ENCODE measurements at regions not wholly inside any gene's neighbourhood (a gene's known extent, or its start where the extent isn't known, plus 50 kb on each side); places are given as distances from the start of the nearest gene placed in this dataset.

- H3K4me3 ChIP-seq (ENCODE audit: low read length): no peak overlapping the region
- H3K27me3 ChIP-seq (ENCODE audit: low read depth, low read length): no peaks in the 10 kb centered on the region
- H3K36me3 ChIP-seq (replicated peaks; ENCODE audit: low read depth, low read length): no peaks in the 10 kb centered on the region
- H2AFZ ChIP-seq (ENCODE audit: low read depth, low read length): no peak overlapping the region
- no peaks in the 10 kb centered on the region for H3K4me1 ChIP-seq (ENCODE audit: low read length)
- no peak overlapping the region for H3K4me2 ChIP-seq (ENCODE audit: low read length)
- no peaks in the 10 kb centered on the region for H3K9me3 ChIP-seq (ENCODE audit: insufficient read depth, low read length)
- no peak overlapping the region for H3K9ac ChIP-seq (ENCODE audit: low read length)
- no peak for TF ChIP-seq CTCF (IDR thresholded peaks at IDR 0.05; ENCODE audit: low read depth, low read length)
- no peak for TF ChIP-seq EZH2phosphoT487 (IDR thresholded peaks at IDR 0.05; ENCODE audit: low read depth)
- H3K27ac ChIP-seq (ENCODE audit: low read length): no peak overlapping the region
- H4K20me1 ChIP-seq (ENCODE audit: insufficient read depth, low read length): no peaks in the 10 kb centered on the region
- H3K79me2 ChIP-seq (ENCODE audit: low read length): no peaks in the 10 kb centered on the region
These were observed 110.9 kb upstream of the TARS1 start for GRCh38 chr5:33329891-33330290.

GRCh38 chr5:33330426-33330825 is 110.3 kb upstream of the TARS1 start:
- H3K4me3 ChIP-seq (ENCODE audit: low read length): no peak overlapping the region
- H4K20me1 ChIP-seq (ENCODE audit: insufficient read depth, low read length): no peaks in the 10 kb centered on the region
- no peak overlapping the region for H3K27ac ChIP-seq (ENCODE audit: low read length)
- H2AFZ ChIP-seq (ENCODE audit: low read depth, low read length): no peak overlapping the region
- H3K9me3 ChIP-seq (ENCODE audit: insufficient read depth, low read length): no peaks in the 10 kb centered on the region
- H3K79me2 ChIP-seq (ENCODE audit: low read length): no peaks in the 10 kb centered on the region
- H3K36me3 ChIP-seq (replicated peaks; ENCODE audit: low read depth, low read length): no peaks in the 10 kb centered on the region
- H3K4me1 ChIP-seq (ENCODE audit: low read length): no peaks in the 10 kb centered on the region
- TF ChIP-seq EZH2phosphoT487 (IDR thresholded peaks at IDR 0.05; ENCODE audit: low read depth) (no peak), CTCF (IDR thresholded peaks at IDR 0.05; ENCODE audit: low read depth, low read length) (no peak)
- H3K4me2 ChIP-seq (ENCODE audit: low read length): no peak overlapping the region
- H3K9ac ChIP-seq (ENCODE audit: low read length): no peak overlapping the region
- H3K27me3 ChIP-seq (ENCODE audit: low read depth, low read length): no peaks in the 10 kb centered on the region

GRCh38 chr5:33330992-33331391 is 109.8 kb upstream of the TARS1 start:
- Histone ChIP-seq H3K36me3 (replicated peaks; ENCODE audit: low read depth, low read length) (no peaks in the 10 kb centered on the region), H3K4me3 (ENCODE audit: low read length) (no peak overlapping the region), H4K20me1 (ENCODE audit: insufficient read depth, low read length) (no peaks in the 10 kb centered on the region), H3K9me3 (ENCODE audit: insufficient read depth, low read length) (no peaks in the 10 kb centered on the region), H3K4me2 (ENCODE audit: low read length) (no peak overlapping the region), H3K27ac (ENCODE audit: low read length) (no peak overlapping the region), H3K4me1 (ENCODE audit: low read length) (no peaks in the 10 kb centered on the region), H3K79me2 (ENCODE audit: low read length) (no peaks in the 10 kb centered on the region), H3K9ac (ENCODE audit: low read length) (no peak overlapping the region), H2AFZ (ENCODE audit: low read depth, low read length) (no peak overlapping the region), H3K27me3 (ENCODE audit: low read depth, low read length) (no peaks in the 10 kb centered on the region)
- TF ChIP-seq CTCF (IDR thresholded peaks at IDR 0.05; ENCODE audit: low read depth, low read length): no peak
- no peak for TF ChIP-seq EZH2phosphoT487 (IDR thresholded peaks at IDR 0.05; ENCODE audit: low read depth)

- Histone ChIP-seq H3K4me2 (ENCODE audit: low read length) (no peak overlapping the region), H3K27me3 (ENCODE audit: low read depth, low read length) (no peaks in the 10 kb centered on the region), H3K79me2 (ENCODE audit: low read length) (no peaks in the 10 kb centered on the region), H3K27ac (ENCODE audit: low read length) (no peak overlapping the region), H4K20me1 (ENCODE audit: insufficient read depth, low read length) (no peaks in the 10 kb centered on the region), H3K36me3 (replicated peaks; ENCODE audit: low read depth, low read length) (no peaks in the 10 kb centered on the region), H3K4me3 (ENCODE audit: low read length) (no peak overlapping the region), H3K9me3 (ENCODE audit: insufficient read depth, low read length) (no peaks in the 10 kb centered on the region), H3K9ac (ENCODE audit: low read length) (no peak overlapping the region), H3K4me1 (ENCODE audit: low read length) (no peaks in the 10 kb centered on the region), H2AFZ (ENCODE audit: low read depth, low read length) (no peak overlapping the region)
- TF ChIP-seq EZH2phosphoT487 (IDR thresholded peaks at IDR 0.05; ENCODE audit: low read depth) (no peak), CTCF (IDR thresholded peaks at IDR 0.05; ENCODE audit: low read depth, low read length) (no peak)
These were observed 108.0 kb upstream of the TARS1 start for GRCh38 chr5:33332804-33333203.
